ENCODE measurements at regions not wholly inside any gene's neighbourhood (a gene's known extent, or its start where the extent isn't known, plus 50 kb on each side); places are given as distances from the start of the nearest gene placed in this dataset.

DNA sequence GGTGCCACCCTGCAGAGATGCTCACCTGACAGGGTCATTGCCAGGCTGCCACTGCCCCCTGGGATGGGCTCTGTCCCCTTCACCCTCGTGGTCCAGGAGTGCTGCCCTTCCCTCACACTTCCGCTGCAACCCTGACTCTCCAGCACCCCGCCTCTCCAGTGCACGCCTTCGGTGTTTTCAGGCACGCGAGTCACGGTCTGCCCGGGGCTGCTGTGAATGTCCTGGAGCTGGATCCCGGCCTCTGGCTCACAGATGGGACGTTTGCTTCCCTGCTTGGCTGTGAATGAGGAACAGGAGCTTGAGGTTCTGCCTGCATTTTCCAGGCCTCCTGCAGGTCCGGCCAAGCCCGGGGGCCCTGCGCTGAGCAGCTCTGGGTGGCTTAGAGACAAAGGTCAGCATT lies 343.4 kb downstream of the SMOC2 start:
- TF ChIP-seq CTCF (IDR thresholded peaks at IDR 0.05; ENCODE audit: borderline replicate concordance, extremely low read depth, low read length, poor library complexity, severe bottlenecking) = no peak
- TF ChIP-seq EZH2 (IDR thresholded peaks at IDR 0.05; ENCODE audit: borderline replicate concordance, low read depth, low read length, severe bottlenecking) = no peak
